ENCODE measurements at regions not wholly inside any gene's neighbourhood (a gene's known extent, or its start where the extent isn't known, plus 50 kb on each side); places are given as distances from the start of the nearest gene placed in this dataset.
"Not testable (repeated sequence)": the region's sequence is repeated elsewhere in the genome, so short reads cannot be mapped to it uniquely, and the experiment has no call there.

DNA sequence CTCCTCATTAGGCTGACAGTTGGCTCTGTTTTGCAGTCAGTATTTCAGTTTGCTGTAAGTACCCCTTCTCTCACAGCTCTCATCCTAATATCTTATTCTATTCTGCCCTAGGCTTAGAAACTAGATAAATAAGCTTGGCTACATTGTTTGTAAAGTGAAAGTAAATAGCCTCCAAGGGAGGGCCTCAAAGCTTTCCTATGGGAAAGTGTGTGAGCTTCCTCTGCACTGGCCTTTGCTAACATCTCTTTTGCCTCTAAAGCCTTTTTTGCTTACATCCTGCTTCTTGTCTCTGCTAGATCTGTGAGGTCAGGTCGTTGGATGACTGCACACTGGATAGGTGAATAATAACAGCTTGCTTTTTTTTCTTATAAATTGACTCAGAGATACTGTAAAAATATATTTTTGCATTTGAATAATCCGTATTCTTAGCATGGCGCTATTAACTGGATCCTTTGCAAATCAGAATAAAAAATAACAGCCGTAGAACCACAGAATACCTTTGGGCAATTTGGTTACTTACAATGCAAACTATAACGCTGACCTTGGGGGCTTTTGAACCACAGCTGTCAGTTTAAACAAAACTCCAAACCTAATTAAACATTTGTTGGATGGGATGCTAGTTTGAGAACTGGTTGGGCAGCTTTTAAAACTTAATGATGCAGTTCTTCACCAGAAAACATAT is 55.1 kb downstream of the TTC6 start:
- DNase-seq, result no peak

DNA sequence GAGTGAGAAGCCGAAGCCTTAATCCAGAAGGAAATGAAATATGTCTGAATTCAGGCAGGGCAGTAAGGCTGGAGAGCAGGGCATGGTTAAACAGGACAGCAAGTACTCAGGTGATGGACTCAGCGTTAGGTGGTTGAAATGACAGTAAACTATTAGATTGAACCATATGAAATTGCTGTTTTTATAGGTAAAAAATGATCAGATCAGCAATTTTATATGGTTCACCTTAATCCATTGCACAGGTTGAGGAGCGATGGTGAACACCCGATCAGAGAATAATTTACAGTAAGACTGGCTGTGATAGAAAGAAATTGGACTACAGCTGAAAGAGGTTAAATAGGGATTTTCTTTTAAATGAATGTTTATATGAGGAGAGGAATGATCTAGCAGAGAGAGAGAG is 56.6 kb downstream of the TTC6 start:
- DNase-seq, result no peak

DNA sequence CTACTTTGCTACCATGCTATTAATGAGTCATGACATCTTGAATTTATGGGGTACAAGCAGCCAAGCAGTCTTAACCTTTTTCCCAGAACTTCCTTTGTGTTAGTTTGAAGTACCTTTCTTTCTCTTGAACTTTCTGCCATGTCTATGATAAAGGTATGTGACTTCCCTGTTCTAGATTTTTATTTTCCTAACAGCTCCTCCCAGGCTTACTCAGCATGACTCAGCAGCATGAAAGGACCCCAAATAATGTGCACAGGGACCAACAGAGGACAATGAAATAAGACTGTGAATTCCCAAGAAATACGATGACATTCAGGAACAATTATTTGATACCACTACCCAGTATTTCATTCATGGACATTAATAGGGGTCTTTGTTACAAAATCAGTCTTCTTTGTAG is 60.0 kb downstream of the TTC6 start:
- DNase-seq, result no peak

DNA sequence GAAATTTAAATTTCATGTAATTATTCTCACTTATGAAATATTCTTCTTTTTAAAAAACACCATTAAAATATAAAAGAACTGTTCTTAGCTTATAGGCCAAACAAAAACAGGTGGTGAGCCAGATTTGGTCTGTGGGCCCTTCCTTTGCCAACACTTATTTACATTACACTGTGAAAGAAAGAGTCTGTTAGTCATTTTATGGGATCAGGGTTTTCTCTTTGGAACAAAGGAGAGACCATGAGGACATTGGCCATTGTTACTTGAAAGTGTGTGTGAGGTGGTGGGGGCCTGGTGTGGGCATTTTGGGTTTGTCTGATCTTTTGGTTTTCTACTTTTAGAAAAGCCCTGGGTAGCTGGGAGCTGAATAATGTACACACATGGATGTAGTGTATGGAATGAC is 62.7 kb downstream of the TTC6 start:
- DNase-seq, result no peak

DNA sequence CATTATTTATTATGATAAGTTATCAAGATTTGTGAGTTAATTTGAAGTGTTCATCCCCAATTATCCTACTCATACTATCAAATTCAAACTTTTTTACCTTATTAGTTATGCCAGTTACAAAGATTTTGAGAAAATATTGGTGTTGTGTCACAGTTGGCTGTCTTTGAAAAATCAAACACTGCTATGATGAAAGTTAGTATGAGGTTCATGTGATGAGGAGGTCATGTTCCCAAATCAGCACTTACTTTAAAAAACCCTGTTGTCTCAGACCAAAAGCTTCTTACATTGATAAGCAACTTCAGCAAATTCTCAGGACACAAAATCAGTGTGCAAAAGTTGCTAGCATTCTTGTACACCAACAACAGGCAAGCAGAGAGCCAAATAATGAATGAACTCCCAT is 68.1 kb downstream of the TTC6 start:
- no peak for DNase-seq

DNA sequence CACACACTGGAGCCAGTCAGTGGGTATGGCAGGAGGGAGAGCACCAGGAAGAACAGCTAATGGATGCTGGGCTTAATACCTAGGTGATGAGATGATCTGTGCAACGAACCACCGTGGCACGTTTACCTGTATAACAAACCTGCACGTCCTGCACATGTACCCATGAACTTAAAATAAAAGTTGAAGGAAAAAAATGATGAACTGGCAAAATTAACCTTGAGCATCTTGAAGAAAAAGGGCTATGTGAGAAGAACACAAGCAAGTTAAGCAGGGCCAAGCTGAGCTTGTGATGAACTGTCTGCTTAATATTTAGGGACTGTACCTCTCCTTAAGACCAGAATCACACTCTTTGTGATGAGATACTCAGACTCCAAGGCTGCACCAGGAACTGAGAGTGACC is 70.0 kb downstream of the TTC6 start:
- DNase-seq, result no peak

DNA sequence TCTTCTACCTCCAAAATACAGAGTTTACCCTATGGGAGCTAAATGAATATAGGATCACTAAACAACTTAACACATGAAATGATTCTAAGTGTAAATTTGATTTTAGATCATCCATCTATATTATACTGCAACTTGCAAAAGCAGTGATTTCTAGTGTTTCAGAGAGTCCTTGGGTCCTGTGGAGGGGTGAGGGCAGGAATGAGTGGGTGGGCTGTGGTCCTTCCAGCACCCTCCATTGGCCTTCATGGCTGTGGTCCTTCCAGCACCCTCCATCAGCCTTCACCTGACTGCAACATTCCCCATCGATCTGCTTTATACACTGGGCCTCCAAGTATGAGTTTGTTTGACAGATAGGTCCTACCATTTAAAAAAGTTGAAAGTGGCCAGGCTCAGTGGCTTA is 70.5 kb downstream of the TTC6 start:
- DNase-seq, result no peak

DNA sequence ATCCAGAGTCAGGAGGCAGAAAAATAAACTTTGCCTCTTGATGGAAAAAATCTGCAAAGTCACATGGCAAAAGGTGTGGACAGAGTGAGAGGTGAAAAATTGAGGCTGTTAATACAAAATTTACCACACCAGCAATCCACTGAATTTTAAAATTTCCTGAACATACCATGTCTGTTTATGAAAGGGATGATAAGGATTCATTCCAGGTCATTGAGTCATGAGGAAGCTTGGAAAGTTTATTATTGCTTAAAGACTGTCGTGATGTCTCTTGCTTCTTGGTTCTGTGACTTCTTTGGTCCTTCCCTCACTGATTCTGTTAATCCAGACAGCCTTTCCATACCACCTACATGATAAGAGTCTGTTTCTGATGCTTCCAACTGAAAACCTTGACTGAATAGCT is 73.2 kb downstream of the TTC6 start:
- no peak for DNase-seq

DNA sequence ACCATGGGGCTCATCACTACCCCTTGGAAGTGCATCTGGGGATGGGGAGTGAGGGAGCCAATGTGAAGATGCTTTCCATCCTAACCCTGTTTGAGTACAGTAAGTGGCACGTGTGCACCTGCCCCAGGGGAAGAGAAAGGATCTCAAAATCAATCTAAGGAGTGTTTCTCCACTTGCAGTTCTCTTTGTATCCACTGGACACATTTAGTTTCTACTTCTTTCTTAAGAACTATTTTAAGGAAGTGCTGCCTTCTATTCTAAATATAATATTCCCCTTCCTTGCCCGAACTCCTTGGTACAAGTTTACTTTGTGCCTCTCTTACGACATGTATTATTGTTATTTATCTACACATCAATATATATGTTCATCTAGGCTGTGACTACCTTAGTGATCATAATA is 73.8 kb downstream of the TTC6 start:
- DNase-seq, result no peak

DNA sequence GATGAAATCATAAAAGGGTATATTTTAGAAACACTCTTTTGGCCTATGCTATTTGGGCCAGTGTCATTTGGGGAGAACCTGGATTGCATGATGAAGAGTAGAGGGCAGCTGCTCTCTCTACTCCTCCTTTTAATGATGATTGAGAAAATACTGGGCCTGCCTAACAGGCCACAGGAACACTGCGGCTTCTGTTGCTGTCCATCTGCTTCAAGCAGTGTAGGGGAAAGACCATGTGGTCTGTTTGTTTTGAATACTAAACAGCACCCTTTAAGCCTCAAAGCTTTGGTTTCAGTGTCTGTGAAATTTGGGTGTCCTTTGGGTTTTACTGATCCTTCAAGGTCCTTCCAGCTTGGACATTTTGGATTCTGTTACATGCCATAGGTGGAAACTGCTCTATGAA is 78.0 kb downstream of the TTC6 start:
- no peak for DNase-seq

DNA sequence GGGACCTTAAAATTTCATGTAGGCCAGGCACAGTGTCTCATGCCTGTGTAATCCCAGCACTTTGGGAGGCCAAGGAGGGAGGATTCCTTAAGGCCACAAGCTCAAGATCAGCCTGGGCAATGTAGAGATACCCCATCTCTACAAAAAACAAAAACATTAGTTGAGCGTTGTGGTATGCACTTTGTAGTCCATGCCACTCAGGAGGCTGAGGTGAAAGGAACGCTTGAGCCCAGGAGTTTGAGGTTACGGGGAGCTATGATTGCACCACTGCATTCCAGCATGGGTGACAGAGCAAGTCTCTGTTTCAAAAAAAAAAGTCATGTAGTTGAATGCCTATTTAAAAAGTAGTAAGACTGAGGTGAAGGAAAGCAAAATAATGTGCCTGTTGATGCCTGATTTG is 83.5 kb downstream of the TTC6 start:
- DNase-seq, result no peak

DNA sequence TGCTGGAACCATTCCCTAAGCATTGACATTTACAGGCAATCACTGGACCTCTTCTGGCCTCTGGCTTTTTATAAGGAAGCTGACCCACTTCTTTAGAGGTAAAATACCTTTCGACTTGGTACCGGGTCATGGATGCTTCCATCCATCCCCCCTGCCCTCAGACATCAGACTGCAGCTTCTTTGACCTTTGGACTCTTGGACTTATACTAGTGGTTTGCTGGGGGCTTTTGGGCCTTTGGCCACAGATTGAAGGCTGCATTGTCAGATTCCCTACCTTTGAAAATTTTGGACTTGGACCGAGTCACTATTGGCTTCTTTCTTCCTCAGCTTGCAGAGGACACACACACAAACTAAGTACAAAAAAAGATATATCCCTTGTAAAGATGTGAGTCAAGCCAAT is 86.1 kb downstream of the TTC6 start:
- DNase-seq, result no peak

DNA sequence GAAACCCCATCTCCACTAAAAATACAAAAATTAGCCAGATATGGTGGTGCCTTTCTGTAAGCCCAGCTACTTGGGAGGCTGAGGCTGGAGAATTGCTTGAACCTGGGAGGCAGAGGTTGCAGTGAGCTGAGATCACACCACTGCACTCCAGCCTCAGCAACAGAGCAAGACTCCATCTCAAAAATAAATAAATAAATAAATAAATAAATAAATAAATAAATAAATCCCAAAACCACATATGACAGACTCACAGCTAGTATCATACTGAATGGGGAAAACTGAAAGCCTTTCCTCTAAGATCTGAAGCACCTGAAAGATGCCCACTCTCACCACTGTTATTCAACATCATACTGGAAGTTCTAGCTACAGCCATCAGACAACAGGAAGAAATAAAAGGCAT is 97.3 kb downstream of the TTC6 start:
- DNase-seq, result not testable (repeated sequence)

DNA sequence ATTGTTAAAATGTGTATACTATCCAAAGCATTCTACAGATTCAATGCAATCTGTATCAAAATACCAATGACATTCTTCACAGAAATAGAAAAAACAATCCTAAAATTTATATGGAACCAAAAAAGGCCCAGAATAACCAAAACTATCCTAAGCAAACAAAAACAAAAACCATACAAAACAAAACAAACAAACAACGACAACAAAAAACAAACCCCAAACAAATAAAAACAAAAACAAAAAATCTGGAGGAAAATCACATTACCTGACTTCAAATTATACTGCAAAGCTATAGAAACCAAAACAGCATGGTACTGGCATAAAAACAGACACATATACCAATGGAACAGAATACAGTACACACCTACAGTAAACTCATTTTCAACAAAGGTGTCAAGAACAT is 98.0 kb downstream of the TTC6 start:
- not testable (repeated sequence) for DNase-seq

DNA sequence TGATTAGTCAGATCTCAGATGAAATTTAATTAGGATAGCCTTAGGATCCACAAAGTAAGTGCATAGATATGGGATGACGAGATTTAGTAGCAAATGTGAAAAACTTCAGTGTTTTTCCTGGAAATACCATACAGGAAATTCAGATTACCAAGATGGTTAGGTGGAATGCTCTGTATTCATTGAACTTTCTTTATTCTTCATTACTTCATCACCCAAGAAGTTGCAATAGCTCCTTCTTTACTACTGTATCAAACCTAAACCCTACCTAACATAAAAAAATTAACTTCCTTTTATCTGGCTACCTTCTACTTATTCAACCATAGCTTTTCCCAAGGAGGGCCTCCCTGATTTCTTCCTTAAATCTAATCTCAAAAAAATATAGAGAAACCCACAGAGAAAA is 100.4 kb downstream of the TTC6 start:
- DNase-seq, result no peak

DNA sequence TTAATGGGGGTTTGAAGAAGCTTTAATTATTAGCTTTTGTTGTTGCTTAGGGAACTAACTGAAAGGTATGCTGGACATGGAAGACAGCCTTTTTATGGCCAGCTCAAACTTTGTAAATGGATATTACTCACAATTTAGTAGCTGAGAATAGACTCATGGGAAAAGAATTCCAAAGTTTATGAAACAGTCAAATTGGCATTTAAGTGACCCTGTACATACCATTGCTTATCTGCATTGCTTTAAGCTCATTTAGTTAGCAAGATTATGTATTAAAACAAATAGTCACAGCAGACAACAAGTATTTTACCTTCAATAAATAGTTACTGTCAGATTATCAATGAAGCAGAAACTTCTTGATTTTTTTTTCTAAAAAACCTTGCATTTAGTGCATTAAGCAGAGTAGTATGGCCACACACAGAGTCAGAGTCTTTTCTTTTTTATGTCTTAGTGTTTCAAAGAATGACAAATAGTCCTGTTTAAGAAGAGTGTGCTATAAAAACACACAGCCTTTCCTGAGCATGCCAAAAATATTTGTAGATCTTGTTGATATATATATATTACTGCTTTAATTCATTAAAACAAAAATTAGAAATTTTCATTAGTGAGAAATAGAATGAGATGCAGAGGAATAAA is 102.2 kb downstream of the TTC6 start:
- DNase-seq, result no peak

DNA sequence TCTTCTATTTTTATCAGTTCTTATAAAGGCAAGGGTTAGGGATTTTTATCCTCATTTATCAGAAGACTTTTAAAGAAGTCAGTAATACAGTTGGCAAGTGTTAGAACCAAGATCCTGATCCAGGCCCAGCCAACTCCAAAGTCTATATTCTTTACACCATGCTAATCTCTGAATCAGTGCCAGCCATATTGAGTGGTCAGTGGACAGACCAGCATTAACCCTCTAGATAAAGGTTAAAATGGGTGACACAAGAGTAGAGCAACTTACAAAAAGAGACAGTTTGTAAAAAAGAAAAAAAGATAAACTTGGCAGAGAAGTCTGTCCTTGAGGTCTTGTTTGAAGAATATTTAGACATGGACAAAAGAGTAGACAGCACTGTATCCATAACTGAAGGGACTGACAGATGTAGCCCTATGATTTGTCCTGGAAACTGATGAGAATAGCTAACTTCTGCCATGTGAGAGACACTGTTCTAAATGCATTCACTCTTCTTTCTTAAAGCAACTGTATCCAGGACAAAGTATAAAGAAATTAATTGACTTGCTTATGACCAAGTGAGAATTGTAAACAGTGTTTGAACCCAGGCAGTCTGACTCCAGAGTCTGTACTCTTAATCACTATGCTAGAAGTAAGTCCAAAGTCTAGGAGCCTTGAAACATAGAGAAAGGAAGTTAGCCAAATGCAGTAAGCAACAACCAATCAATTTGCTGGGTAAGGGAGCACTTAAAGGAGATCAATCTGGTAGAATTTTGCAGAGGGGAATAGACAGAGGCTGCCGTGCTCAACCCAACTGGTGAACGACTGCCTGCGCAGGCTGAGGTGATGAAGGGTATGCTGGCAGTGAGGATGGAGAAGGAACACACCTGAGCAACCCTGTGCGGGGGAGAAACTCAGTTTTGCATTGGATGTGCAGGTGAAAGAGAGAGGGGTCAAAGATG is 103.7 kb downstream of the TTC6 start:
- no peak for DNase-seq

DNA sequence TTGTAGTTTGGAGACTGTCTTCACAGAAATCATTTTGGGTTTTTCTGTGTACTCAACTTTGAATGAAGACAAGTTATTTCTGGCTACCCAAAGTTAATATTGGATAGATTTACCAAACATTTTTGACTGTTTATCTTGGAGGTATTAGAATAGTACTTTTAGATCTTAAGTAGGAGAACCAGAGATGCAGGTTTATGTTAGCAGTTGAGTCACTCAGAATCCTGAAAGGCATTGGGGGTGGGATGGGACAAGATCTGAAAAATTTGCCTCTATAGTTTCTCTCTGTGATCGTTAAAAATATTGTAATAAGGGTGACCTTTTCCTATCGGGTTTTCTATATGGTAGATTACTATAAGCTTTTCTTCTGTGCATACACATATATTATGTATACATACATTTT is 112.3 kb downstream of the TTC6 start:
- no peak for DNase-seq

DNA sequence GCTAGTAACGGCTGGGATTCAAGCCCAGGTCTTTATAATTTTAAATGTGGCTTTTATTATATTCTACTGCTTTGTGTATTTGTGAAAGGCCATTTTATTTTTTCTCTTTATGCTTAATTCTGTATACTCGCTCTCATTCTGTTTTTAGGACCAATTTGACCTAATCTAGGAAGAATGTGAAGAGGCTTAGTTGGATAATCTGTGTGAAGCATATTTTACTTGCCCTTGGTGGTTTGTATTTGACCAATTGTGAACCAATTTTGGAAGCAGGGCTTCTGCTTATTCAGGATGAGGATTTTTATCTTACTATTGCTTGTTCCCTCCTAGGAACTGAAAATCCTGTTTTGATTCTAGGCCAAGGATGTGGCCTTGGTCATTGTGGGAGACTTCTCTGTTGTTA is 113.1 kb downstream of the TTC6 start:
- no peak for DNase-seq

DNA sequence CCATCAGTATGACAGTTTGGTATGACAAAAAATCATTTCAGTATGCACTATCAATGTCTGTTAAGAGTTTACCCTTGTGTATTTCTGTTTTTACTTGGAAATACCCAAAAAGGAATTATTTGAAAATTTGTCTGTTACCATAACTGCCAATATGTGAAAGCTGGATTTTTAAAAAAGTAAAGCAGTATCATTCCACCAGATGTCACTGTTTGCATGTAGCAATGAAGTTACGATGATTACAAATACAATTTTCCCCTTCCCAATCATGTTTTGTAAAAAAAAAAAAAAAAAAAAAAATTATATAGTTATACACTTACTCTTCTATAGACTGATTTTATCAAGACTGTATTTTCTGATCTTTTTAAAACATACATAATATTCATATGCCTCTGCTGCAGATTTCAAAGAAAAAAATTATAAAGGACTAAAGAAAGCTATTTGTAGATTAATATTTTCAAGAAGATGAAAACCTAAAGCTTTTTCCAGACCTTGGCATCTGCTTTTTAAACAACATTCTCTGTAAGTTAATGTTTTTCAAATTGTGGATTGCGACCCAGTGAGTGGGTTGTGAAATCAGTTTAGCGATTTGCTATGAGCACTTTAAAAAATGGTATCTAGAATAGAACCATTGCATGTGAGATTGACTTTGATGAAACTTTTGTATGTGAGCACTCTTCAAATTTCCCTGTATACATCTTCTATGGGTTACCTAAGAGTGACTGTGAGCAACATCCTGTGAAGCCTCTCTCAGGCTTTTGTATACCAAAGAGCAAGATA is 114.2 kb downstream of the TTC6 start:
- DNase-seq, result no peak

DNA sequence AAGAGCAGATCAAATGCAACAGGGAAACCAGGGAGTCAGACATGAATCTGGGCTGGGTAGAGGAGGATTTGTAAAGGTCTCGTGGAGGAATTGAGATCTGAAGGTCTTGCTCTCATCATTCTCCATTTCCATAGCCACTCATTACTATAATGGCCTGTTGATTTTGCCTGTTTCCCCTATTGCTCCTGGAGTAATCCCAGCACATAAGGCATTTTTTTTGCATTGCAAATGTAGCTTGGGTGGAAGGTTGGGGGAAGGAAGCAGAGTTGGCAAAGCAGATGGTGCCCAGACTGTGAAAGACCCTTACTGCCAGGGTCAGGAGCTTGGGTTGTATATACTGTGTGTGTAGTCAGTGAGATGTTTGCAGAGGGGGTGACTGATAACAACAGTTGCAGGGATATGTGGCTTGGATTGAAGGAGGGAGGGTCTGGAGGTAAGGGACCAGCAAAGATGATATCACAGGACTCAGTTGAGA is 116.0 kb downstream of the TTC6 start:
- no peak for DNase-seq

DNA sequence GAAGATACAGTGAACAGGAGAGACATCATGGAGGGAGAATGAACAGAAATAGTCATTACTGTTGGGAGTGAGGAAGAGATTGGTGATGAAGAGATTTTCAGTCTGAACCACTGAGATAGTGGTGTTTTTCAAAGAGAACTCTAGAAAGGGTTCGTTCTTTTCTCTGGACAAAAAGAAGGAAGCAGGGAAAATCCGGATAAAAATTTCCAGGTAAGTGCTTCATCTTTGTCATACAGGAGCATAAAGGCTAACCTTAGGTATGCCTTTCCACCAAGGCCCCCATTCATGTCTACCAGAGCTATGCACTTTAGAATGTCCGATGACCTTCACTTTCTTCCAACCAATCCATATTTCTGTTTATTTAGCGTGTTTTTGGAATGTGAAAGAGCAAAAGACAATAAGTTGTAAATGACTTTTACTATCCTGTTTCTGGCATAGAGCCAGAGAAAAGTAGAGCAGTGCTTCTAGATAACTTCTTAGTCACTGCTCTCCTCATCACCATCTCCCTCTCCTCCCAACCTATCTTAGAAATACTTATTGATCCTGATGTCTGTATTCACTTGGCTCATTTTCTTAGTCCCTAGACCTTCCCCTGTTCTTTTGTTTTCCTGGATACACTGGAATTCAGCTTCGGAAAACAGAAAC is 116.5 kb downstream of the TTC6 start:
- no peak for DNase-seq

DNA sequence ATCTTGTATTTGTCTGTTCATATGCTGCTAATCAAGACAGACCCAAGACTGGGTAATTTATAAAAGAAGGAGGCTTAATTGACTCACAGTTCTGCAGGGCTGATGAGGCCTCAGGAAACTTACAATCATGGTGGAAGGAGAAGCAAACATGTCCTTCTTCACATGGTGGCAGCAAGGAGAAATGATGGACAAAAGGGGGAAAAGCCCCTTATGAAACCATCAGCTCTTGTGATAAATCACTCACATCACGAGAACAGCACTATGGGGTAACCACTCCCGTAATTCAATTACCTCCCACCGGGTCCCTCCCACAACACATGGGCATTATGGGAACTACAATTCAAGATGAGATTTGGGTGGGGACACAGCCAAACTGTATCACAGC is 117.0 kb downstream of the TTC6 start:
- not testable (repeated sequence) for DNase-seq

Data from NK-92 treated with Interleukin-12 subunit alpha and Interleukin-12 subunit beta, amount 100 ng/mL, for 24 hours (cell line).